ENCODE measurements at regions not wholly inside any gene's neighbourhood (a gene's known extent, or its start where the extent isn't known, plus 50 kb on each side); places are given as distances from the start of the nearest gene placed in this dataset.
"Not testable (repeated sequence)": the region's sequence is repeated elsewhere in the genome, so short reads cannot be mapped to it uniquely, and the experiment has no call there.

- no peak for DNase-seq (ENCODE audit: low spot score)
Measured at GRCh38 chr12:53870117-53870516, 68.5 kb upstream of the HOXC13 start.

- DNase-seq (ENCODE audit: low spot score): no peak
Measured at GRCh38 chr12:53871367-53871766, 67.3 kb upstream of the HOXC13 start.

- DNase-seq (ENCODE audit: low spot score): no peak
Measured at GRCh38 chr12:53872367-53872766, 66.3 kb upstream of the HOXC13 start.

GRCh38 chr12:53877961-53878360 lies 60.7 kb upstream of the HOXC13 start:
- DNase-seq (ENCODE audit: low spot score): not testable (repeated sequence)

- no peak for DNase-seq (ENCODE audit: low spot score)
Measured at GRCh38 chr12:53887006-53887405, 51.6 kb upstream of the HOXC13 start.

- no peak for DNase-seq (ENCODE audit: low spot score)
Measured at GRCh38 chr12:53887881-53888280, 50.8 kb upstream of the HOXC13 start.
